ENCODE measurements at regions not wholly inside any gene's neighbourhood (a gene's known extent, or its start where the extent isn't known, plus 50 kb on each side); places are given as distances from the start of the nearest gene placed in this dataset.

- TF ChIP-seq ZNF274 (IDR thresholded peaks at IDR 0.05; ENCODE audit: low read depth, low read length) (no peak), SUZ12 (IDR thresholded peaks at IDR 0.05; ENCODE audit: extremely low read depth, insufficient read depth, insufficient read length) (no peak)
These were observed 152.4 kb downstream of the GNAT3 start for GRCh38 chr7:80359476-80359875.
